Stimulated activated CD4-positive, alpha-beta T cell treated with anti-CD3 and anti-CD28 coated beads, Interleukin-1b, Interleukin-23, amount 100 ng/mL, for 24 hours (primary cell): ENCODE measurements at regions not wholly inside any gene's neighbourhood (a gene's known extent, or its start where the extent isn't known, plus 50 kb on each side); places are given as distances from the start of the nearest gene placed in this dataset.

Experiments used
- DNase-seq, 4 experiments: peaks; one replicate each; pipeline ENCODE4 v3.0.0-alpha.2; 2020; ENCODE audit warnings: low read depth in 4 of 4, low spot score in 1 of 4

GRCh38 chr5:30856242-30856641 is 337.2 kb upstream of the CDH6 start:
- no peak for DNase-seq

DNA sequence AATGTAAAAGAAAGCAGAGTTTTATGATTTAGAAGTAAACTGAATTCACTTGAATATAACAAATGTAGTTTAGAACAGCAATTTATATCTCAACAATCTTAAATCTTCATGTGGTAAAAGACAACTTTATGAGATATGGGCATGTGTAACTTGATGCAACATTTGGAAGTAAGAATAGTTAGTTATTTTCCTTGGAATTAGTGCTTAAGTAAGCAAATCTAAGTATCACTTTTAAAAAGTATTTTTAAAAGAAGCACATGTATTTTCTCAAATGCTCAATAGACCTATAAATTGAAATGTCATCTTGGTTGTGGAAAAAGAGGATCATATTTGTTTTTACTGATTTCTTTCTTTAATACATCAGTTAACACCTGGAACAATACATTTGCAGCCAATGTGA is 340.3 kb upstream of the CDH6 start:
- DNase-seq, result no peak

DNA sequence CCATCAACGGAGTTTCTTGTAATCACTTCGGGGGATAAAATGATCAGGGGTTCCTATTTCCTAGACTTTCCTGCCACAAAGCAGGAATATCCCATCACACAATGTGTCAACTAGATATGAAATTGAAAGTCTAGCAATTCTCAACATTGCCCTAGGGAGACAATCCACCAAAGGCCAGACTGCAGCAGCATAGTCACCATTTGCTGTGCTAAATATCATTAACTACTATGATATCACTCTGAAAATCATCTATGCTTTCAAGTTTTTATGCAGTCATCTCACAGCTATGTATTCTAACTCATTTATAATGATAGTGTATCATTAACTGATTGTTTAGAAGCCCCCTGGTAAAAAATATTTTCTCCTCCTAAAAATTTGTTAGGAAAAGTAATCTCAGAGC is 342.6 kb upstream of the CDH6 start:
- DNase-seq, result no peak

DNA sequence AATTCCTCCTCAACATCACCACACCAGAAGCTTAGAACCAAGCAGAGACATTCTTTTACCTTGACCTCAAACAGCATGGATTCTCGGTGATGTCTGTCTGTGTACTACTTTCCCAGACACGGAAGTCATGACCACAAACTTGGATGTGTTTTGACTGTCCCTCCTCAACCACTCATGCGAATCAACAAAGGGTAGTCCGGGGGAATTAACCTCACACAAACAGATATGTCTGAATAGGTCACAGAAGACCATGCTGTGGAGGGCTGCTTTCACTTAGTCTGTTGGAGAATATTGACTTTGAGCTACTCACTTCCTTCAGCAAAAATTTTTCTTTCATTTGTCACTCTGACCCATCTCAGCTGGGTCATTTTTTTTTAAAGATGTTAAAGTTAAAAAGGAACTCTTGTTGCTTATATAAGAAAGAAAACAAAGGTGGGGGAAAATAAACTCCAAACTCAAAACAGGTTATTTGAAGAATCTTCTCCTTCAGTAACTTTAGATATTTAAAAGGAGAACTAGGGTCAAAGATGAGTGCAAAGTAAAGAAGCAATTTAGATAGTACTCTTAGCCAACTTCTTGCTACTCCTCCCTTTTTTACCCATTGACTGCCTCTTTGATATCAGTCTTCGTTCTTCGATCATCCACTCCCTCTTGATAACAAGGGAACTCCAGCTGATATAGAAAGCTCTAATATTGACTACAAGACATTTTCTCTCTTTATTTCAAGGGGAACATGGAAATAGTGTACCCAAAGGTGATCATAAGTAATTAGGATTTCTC is 343.4 kb upstream of the CDH6 start:
- no peak for DNase-seq

- no peak for DNase-seq
These were observed 347.3 kb upstream of the CDH6 start for GRCh38 chr5:30846171-30846570.

DNA sequence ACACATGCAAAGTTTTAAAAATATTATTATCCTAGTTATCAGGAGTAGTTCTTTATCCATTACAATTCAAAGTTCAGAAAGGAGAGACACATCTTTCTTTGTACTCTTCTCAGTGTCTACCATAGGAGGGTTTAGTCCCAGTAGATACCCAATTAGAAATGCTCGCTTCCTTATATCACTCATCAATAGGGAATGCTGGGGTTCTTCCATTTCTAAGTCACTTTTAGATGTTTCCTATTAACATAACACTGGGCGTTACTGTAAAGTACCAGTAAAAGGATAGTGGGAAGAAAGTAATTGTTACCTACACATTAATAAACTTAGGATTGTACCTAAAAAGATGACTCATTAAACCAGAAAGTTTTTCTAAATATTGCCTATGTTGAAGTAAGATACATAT is 348.3 kb upstream of the CDH6 start:
- DNase-seq, result no peak

DNA sequence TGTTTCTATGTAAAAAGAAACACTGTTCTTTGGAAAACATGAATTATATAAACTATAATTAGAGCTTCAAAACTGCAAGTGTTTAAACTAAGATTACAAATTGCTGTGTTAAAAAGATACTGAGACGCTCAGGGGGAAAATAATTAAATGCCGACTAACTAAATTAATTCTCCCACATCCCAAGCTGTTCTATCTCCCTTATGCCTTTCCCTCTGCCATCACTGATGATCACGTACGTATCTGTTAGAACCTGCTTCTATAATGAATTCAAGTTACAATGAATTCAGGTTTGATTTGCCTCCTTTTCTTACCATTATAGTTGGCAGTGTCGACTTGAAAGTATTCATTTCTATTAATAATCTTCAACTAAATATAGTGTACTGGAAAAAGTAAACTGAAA is 349.9 kb upstream of the CDH6 start:
- DNase-seq, result no peak

GRCh38 chr5:30839956-30840355 is 353.5 kb upstream of the CDH6 start:
- DNase-seq, result no peak

- no peak for DNase-seq
These were observed 354.5 kb upstream of the CDH6 start for GRCh38 chr5:30838936-30839496.

DNA sequence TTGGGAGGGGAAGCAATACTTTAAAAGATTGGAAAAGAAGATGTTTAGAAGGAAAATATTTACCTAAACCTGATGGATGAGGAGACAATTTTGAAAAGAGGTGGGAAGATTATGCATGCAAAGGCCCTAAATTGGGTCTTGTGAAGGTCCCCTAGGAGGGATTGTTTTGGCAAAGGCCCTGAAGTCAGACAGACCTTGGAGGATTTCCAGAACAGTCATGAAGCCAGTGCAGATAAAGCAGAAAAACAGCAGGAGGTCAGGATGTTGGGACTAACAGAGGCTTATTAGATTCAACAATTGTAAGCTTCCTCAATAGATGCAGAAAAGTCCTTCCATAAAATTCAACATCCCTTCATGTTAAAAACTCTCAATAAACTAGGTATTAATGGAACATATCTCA is 361.0 kb upstream of the CDH6 start:
- no peak for DNase-seq

- DNase-seq, result no peak
These were observed 361.9 kb upstream of the CDH6 start for GRCh38 chr5:30831605-30832004.

DNA sequence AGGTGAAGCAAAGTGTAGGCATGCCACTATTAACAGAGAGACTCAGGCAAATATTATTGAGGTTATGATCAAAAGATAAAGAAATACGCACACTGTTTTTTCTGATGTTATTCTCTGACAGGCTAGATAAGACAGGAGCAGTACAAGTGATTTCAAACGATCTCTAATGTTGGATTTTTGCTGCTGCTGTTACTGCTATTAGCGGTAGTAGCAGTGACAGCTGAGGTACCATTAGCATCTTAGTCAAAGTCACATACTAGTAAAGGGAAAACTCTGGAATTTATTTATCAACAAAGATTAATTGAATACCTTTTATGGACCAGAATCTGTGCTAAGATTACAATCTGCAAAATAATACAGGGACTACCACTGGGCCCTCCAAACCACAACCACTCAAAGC is 362.4 kb upstream of the CDH6 start:
- DNase-seq, result no peak

GRCh38 chr5:30811298-30811697 is 382.2 kb upstream of the CDH6 start:
- no peak for DNase-seq

GRCh38 chr5:30809933-30810332 is 383.6 kb upstream of the CDH6 start:
- DNase-seq, result no peak

- DNase-seq, result no peak
These were observed 384.5 kb upstream of the CDH6 start for GRCh38 chr5:30808996-30809395.

DNA sequence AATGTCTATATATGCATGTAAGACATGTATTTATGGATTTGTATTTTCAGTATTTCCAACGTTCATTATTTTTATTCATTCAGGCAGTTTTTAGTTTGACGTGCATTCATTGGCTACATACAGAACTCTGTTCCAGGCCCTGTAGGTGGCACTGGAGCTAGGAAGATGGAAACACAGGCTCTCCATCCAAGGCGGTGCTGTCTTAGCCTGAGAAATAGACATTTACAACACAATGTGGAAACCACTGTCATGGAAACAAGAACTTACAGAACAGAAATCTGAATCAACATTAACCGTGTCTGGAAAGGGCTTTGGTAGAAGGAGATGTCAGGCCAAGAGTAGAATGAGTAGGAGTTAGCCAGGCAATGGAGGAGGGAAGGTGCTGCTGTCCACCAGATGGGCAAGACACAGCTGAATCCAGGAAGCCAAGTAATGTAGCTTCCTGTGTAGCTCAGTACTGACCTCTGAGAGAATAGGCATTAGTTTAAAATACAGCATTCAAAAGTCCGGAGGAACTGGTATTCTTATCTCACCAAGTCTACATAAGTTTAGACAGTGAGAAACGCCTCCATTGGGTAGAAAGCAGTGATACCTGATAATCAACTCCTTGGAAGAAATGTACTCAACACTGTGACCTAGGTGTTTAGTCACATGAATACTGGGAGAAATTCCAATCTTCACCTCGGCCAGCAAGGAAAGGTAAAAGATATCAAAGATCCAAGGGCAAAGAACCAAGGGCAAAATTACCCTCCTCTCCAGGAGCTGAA is 388.6 kb upstream of the CDH6 start:
- DNase-seq, result no peak

DNA sequence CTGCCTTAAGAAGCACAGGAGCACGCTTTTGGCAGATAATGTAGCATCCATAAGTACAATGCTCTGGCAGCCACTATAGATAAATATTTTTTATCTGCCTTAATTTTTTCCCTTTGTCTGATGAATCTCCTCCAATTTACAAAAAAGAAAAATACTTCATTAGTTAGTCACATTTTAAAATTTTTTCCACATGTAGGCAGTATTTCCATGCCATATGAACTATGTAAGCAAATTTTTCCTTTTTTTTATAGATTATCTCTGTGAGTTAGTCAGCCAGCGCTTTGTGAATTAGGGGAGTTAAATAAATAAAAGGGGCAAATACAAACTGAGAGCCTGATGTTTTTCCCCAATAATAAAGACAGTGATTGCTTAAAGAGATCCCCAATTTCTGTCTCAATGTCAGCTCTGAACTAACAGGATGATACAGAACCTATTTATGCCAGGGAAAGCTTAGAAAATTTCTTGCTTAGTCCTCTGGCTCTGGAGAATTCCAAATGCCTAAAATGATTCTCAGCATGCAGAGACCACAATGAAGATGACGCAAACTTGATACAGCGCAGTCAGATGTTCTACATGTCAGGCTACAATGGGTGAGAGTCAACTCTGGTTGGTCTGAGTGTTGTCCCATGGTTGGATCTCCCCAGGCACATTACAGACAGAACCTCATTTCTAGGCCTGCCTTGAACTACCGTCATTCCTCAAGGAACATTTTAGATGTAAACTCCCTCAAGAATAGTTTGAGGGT is 390.4 kb upstream of the CDH6 start:
- DNase-seq, result no peak

DNA sequence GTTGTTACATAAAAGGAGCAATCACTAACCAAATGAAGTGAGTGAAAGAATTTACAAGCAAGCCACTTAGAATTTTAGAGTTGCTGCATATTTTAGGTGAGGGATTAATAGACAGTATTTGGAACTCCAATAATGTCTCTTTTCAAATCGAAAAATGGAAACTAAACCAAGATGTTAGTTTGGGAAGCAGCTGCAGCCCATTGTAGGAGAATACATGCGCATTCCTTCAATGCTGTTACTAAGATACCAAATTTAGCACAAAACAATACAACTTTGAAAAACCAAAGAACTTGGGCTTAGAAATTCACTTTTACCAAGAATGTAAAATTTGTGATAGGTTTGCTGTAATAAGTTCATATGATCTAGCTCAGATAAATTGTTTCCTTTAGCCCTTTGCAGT is 411.8 kb upstream of the CDH6 start:
- no peak for DNase-seq

DNA sequence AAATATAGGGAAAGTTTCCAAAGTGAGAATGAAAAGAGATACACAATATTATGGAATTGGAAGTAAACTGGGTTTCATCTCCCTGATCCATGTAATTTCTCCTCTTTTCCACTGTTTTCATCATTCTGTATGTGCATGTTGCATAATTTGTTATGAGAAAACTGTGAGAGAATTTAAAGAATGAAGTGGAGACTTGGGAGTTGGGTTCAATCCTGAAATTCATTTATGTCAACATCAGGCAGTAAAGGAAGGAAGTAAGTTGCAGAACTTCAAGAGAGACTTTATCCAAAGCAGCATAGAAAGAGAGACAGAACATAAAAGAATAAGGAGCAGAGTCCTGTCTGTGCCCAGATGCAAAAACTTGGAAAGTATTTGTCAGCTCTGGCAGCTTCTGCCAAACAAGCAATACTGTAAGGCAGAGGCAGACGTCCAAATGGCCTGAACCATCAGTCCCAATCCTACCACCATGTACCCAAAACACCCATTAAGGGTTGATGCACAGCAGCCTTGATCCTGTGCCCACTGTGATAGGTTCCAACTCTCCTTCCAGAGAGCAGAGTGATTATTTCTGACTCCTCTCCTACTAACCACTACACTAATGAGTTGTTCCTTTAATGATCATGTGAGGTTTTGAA is 425.3 kb upstream of the CDH6 start:
- DNase-seq, result no peak

- DNase-seq, result no peak
These were observed 427.8 kb upstream of the CDH6 start for GRCh38 chr5:30765706-30766105.

DNA sequence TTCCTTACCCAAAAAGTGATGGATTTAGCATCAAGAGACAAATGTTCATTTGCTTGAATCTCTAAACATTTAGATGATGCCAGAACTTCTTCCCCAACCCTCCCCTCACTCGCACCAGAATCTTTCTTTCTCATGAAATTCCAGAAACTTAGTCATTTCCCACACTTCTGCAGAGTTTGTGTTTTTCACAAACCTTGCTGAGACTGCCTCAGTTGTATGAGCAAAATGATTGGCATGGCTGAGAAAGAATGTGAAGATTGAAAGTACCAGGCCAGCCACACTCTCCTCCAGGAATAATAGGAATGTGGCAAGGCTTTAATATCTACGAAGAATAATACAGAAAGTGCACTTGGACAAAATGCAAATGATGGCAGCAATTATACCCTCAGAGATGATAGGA is 428.3 kb upstream of the CDH6 start:
- no peak for DNase-seq
